ENCODE measurements at regions not wholly inside any gene's neighbourhood (a gene's known extent, or its start where the extent isn't known, plus 50 kb on each side); places are given as distances from the start of the nearest gene placed in this dataset.

DNA sequence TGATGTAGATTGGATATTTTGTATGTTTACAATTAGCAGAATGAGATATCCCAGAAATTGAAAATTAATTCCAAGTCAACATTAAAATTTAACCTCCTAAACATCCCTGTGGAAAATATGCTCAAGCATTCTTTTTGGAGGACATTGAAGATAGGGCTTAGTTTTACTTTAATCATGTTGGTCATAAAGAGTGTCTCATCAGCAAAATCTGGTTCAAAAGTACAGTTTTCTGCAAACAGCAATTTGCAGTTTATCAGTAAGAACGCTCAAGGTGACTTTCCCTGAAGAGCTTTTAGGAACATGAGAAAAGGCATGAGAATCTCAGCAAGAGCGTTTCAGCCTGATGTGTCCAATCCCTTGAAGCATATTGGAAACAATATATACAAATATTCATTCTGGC, 889.8 kb downstream of the CENPC start:
- no peaks in the 10 kb centered on the region for H3K4me1 ChIP-seq (ENCODE audit: insufficient read depth, low read length)
- ChIA-PET POLR2A (no interaction called here), CTCF (no interaction called here)
- H3K4me3 ChIP-seq (ENCODE audit: low read length): no peak overlapping the region
- H3K36me3 Mint-ChIP-seq: no peaks in the 10 kb centered on the region
- no peaks in the 10 kb centered on the region for H3K36me3 ChIP-seq (ENCODE audit: insufficient read depth, low read length)
- H3K27ac ChIP-seq (ENCODE audit: low read depth, low read length): no peak overlapping the region
- no peaks in the 10 kb centered on the region for H3K4me1 Mint-ChIP-seq
- H3K9me3 ChIP-seq (ENCODE audit: low read length): no peaks in the 10 kb centered on the region
- no peak overlapping the region for H3K4me3 Mint-ChIP-seq
- no peak for DNase-seq
- peaks cover 0 to 31% (median 10%) of the 10 kb centered on the region in 5 donors for H3K9me3 Mint-ChIP-seq
- H3K27ac Mint-ChIP-seq: no peak overlapping the region
- no peaks in the 10 kb centered on the region for H3K27me3 Mint-ChIP-seq
- H3K27me3 ChIP-seq (ENCODE audit: insufficient read depth, low read length, poor library complexity, severe bottlenecking): no peaks in the 10 kb centered on the region

DNA sequence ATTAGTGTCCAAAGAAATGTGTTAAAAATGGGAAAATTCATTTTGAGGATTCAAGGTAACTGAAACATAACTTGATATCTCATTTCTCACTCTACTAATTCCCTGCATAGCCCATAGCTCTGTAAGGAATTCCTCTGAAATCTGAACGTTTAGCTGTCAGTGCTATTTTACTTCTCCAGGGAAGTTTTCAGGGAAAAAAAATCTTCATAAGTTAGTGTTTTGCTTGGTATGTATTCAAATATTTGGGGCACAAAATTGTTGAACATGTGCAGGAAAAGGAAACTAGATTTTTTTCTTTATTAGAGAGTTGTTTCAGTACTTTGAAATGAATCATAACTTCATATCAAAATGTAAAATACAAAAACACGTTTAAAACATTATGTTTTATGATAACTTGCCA, 891.4 kb downstream of the CENPC start:
- H3K4me3 ChIP-seq (ENCODE audit: low read length): no peak overlapping the region
- no peak for DNase-seq
- H3K27me3 Mint-ChIP-seq: no peaks in the 10 kb centered on the region
- H3K27ac Mint-ChIP-seq: no peak overlapping the region
- H3K36me3 ChIP-seq (ENCODE audit: insufficient read depth, low read length): no peaks in the 10 kb centered on the region
- H3K36me3 Mint-ChIP-seq: no peaks in the 10 kb centered on the region
- H3K27me3 ChIP-seq (ENCODE audit: insufficient read depth, low read length, poor library complexity, severe bottlenecking): no peaks in the 10 kb centered on the region
- H3K4me1 Mint-ChIP-seq: no peaks in the 10 kb centered on the region
- no peak overlapping the region for H3K4me3 Mint-ChIP-seq
- no peaks in the 10 kb centered on the region for H3K9me3 ChIP-seq (ENCODE audit: low read length)
- peaks cover 0 to 28% (median 10%) of the 10 kb centered on the region in 5 donors for H3K9me3 Mint-ChIP-seq
- ChIA-PET POLR2A (no interaction called here), CTCF (no interaction called here)
- no peak overlapping the region for H3K27ac ChIP-seq (ENCODE audit: low read depth, low read length)
- no peaks in the 10 kb centered on the region for H3K4me1 ChIP-seq (ENCODE audit: insufficient read depth, low read length)

DNA sequence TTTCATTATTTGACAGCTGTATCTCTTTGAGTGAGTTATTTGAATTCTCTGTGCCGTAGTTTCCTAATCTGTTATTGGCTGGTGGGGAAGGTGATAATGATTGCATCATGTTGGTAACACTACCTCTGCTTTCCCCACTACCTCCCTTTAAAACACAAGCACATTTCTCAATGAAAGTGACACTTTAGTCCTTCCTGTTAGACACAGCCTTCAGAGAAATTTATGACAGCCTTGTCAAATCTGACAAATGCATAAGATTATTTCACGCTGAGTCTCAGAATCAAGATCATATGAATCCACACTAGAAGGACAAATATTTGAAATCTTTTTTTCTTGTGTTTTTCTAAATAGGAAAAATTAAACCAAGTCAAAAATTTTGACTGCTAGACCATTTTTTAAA, 896.1 kb downstream of the CENPC start:
- no peaks in the 10 kb centered on the region for H3K36me3 ChIP-seq (ENCODE audit: insufficient read depth, low read length)
- Mint-ChIP-seq H3K4me1 (no peaks in the 10 kb centered on the region), H3K4me3 (no peak overlapping the region), H3K9me3 (peaks cover 0 to 25% (median 2%) of the 10 kb centered on the region in 5 donors), H3K27me3 (no peaks in the 10 kb centered on the region), H3K27ac (no peak overlapping the region), H3K36me3 (no peaks in the 10 kb centered on the region)
- H3K27me3 ChIP-seq (ENCODE audit: insufficient read depth, low read length, poor library complexity, severe bottlenecking): no peaks in the 10 kb centered on the region
- H3K9me3 ChIP-seq (ENCODE audit: low read length): no peaks in the 10 kb centered on the region
- ChIA-PET POLR2A (no interaction called here), CTCF (no interaction called here)
- no peaks in the 10 kb centered on the region for H3K4me1 ChIP-seq (ENCODE audit: insufficient read depth, low read length)
- H3K4me3 ChIP-seq (ENCODE audit: low read length): no peak overlapping the region
- DNase-seq: no peak
- H3K27ac ChIP-seq (ENCODE audit: low read depth, low read length): no peak overlapping the region

DNA sequence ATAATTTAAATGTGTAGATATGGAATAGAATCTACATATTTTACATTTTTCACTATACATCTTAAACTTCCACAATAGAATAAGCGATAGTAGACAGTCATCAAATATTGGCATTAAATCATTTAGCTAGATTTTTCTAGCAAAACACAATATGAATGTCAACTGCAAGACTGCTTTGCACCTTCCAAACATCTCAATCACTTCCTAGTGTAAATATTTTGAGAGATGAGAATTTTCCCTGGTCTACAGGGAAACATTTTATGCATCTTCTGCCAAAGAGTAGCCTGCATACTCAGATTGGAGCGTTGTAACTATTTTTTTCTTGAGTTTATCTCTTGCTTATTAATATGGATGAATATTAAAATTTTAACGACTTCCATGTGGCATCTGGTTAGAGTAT, 897.4 kb downstream of the CENPC start:
- Mint-ChIP-seq H3K36me3 (no peaks in the 10 kb centered on the region), H3K4me3 (no peak overlapping the region)
- CTCF ChIA-PET: no interaction called here

DNA sequence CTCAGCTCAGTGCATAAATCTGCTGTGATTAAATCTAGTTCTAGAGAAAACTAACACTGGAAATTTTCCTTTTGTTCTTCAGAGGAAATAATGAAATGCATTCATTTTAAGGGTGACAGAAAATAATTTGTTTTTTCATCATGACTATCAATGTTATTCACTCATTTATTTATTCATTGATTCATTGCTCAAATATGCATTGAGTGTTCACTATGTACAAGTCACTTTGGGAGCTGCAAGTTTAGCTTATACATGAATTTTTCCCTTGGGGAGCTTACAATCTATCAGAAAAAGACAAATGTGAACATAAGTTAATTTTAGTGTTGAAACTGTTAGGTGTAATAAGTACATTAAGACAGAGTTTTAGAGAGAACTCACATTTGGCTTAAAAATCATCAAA, 897.8 kb downstream of the CENPC start:
- ChIA-PET POLR2A (no interaction called here), CTCF (no interaction called here)
- H3K9me3 ChIP-seq (ENCODE audit: low read length): no peaks in the 10 kb centered on the region
- H3K27me3 ChIP-seq (ENCODE audit: insufficient read depth, low read length, poor library complexity, severe bottlenecking): no peaks in the 10 kb centered on the region
- no peak overlapping the region for H3K27ac ChIP-seq (ENCODE audit: low read depth, low read length)
- no peak overlapping the region for H3K4me3 Mint-ChIP-seq
- no peak overlapping the region for H3K4me3 ChIP-seq (ENCODE audit: low read length)
- no peaks in the 10 kb centered on the region for H3K4me1 Mint-ChIP-seq
- no peaks in the 10 kb centered on the region for H3K36me3 ChIP-seq (ENCODE audit: insufficient read depth, low read length)
- H3K27me3 Mint-ChIP-seq: no peaks in the 10 kb centered on the region
- H3K4me1 ChIP-seq (ENCODE audit: insufficient read depth, low read length): no peaks in the 10 kb centered on the region
- H3K27ac Mint-ChIP-seq: no peak overlapping the region
- no peak for DNase-seq
- peaks cover 1 to 29% (median 3%) of the 10 kb centered on the region in 5 donors for H3K9me3 Mint-ChIP-seq
- no peaks in the 10 kb centered on the region for H3K36me3 Mint-ChIP-seq

More for the DNA sequence above, 897.4 kb downstream of the CENPC start:
- H3K27ac ChIP-seq (ENCODE audit: low read depth, low read length): no peak overlapping the region
- H3K9me3 ChIP-seq (ENCODE audit: low read length): no peaks in the 10 kb centered on the region
- Mint-ChIP-seq H3K4me1 (no peaks in the 10 kb centered on the region), H3K9me3 (peaks cover 0 to 29% (median 2%) of the 10 kb centered on the region in 5 donors), H3K27me3 (no peaks in the 10 kb centered on the region), H3K27ac (no peak overlapping the region)
- no peak overlapping the region for H3K4me3 ChIP-seq (ENCODE audit: low read length)
- H3K27me3 ChIP-seq (ENCODE audit: insufficient read depth, low read length, poor library complexity, severe bottlenecking): no peaks in the 10 kb centered on the region
- POLR2A ChIA-PET: no interaction called here
- H3K4me1 ChIP-seq (ENCODE audit: insufficient read depth, low read length): no peaks in the 10 kb centered on the region
- no peak for DNase-seq
- H3K36me3 ChIP-seq (ENCODE audit: insufficient read depth, low read length): no peaks in the 10 kb centered on the region

DNA sequence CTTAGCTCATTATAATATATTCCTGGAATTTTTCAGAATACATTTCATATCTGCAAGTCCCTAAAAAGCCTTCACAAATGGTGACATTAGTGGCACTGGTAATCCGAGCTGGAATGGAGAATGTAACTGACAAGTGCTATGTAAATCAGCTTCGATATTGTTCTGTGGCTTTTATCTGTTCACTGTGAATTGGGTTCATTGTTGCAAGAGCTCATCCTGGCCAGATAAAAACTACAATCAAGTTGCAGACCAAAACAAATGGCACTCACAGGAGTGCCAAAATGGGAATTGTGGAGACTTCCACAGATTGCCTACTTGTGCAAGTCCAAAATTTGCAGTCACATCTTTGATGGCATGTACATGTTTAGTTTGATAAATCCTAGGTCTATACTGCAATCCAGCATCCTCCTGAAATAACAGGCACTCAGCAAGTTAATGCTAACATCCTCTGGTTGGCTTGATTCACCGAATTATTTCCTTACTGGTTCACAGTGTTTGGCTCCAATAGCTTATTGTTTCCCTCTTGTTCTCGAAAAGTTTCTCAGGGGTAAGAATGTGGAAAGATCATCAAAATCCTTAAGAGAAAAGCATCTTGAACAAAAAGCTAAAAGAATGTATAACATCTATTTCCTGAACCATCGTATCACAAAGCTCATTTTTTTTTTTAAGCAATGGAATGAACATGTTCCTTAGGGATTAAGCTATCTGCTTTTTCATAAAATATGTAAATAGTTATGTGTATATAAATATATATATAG, 904.9 kb downstream of the CENPC start:
- ChIA-PET POLR2A (no interaction called here), CTCF (interaction anchor here (1.0 kb wide), 1 partner anchor 16 kb away, joined by 3 read pairs; no protein-coding TSS in a partner anchor)
- no peak overlapping the region for H3K4me3 Mint-ChIP-seq
- H3K4me1 Mint-ChIP-seq: no peaks in the 10 kb centered on the region
- no peaks in the 10 kb centered on the region for H3K36me3 ChIP-seq (ENCODE audit: insufficient read depth, low read length)
- no peak overlapping the region for H3K4me3 ChIP-seq (ENCODE audit: low read length)
- no peaks in the 10 kb centered on the region for H3K27me3 ChIP-seq (ENCODE audit: insufficient read depth, low read length, poor library complexity, severe bottlenecking)
- H3K27ac Mint-ChIP-seq: no peak overlapping the region
- H3K27me3 Mint-ChIP-seq: no peaks in the 10 kb centered on the region
- no peak for DNase-seq
- no peaks in the 10 kb centered on the region for H3K9me3 ChIP-seq (ENCODE audit: low read length)
- H3K9me3 Mint-ChIP-seq: peaks cover 0 to 18% (median 3%) of the 10 kb centered on the region in 5 donors
- no peaks in the 10 kb centered on the region for H3K36me3 Mint-ChIP-seq
- H3K4me1 ChIP-seq (ENCODE audit: insufficient read depth, low read length): no peaks in the 10 kb centered on the region
- no peak overlapping the region for H3K27ac ChIP-seq (ENCODE audit: low read depth, low read length)

DNA sequence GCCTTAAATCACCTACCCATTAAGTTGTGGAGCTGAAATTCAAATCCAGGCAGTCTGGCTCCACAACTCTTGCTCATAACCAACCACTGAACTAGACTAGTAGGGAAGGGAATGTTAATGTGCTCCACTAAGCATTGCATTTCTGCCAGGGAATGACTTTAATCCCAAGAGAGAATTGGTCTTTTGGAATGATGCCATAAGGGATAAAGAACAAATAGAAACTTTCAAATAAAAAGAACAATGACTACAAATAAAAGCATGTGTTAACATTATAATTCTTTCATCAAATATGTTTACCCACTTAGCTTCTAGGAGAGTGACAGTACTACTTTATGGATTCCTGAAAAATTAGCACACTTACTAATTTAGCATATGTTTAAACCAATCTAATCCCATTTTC, 905.9 kb downstream of the CENPC start:
- Mint-ChIP-seq H3K4me3 (no peak overlapping the region), H3K27me3 (no peaks in the 10 kb centered on the region)
- POLR2A ChIA-PET: no interaction called here

DNA sequence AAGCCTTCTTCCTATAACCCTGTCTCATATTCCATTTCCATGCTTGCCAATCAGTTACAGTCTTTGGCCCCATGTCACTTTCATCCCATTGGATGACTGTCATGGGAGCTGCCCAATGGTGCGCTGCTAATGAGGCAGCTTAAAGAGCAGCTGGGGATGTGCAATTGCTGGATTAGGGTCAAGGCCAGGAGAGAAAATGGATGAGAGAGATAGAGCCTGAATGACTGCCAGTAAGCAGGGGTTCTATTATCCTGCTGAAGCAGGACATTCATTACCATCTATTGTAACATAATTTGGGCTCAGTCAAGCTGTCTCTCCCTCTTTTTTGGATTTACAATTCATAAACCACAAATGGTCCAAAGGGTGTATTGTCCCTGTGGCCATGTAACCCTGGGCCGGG, 909.0 kb downstream of the CENPC start:
- ChIA-PET POLR2A (no interaction called here), CTCF (no interaction called here)
- H3K9me3 ChIP-seq (ENCODE audit: low read length): no peaks in the 10 kb centered on the region
- no peaks in the 10 kb centered on the region for H3K27me3 ChIP-seq (ENCODE audit: insufficient read depth, low read length, poor library complexity, severe bottlenecking)
- H3K4me1 ChIP-seq (ENCODE audit: insufficient read depth, low read length): no peaks in the 10 kb centered on the region
- no peaks in the 10 kb centered on the region for H3K36me3 Mint-ChIP-seq
- H3K36me3 ChIP-seq (ENCODE audit: insufficient read depth, low read length): no peaks in the 10 kb centered on the region
- H3K27me3 Mint-ChIP-seq: no peaks in the 10 kb centered on the region
- H3K9me3 Mint-ChIP-seq: peaks cover 0 to 13% (median 0%) of the 10 kb centered on the region in 5 donors
- H3K27ac ChIP-seq (ENCODE audit: low read depth, low read length): no peak overlapping the region
- H3K4me3 Mint-ChIP-seq: no peak overlapping the region
- DNase-seq: no peak
- no peak overlapping the region for H3K4me3 ChIP-seq (ENCODE audit: low read length)
- H3K4me1 Mint-ChIP-seq: no peaks in the 10 kb centered on the region
- H3K27ac Mint-ChIP-seq: no peak overlapping the region

More for the DNA sequence above, 905.9 kb downstream of the CENPC start:
- H3K27me3 ChIP-seq (ENCODE audit: insufficient read depth, low read length, poor library complexity, severe bottlenecking): no peaks in the 10 kb centered on the region
- H3K36me3 ChIP-seq (ENCODE audit: insufficient read depth, low read length): no peaks in the 10 kb centered on the region
- no peaks in the 10 kb centered on the region for H3K36me3 Mint-ChIP-seq
- no peak overlapping the region for H3K27ac ChIP-seq (ENCODE audit: low read depth, low read length)
- no peak for DNase-seq
- H3K4me1 Mint-ChIP-seq: no peaks in the 10 kb centered on the region
- no peak overlapping the region for H3K4me3 ChIP-seq (ENCODE audit: low read length)
- H3K4me1 ChIP-seq (ENCODE audit: insufficient read depth, low read length): no peaks in the 10 kb centered on the region
- H3K27ac Mint-ChIP-seq: no peak overlapping the region
- CTCF ChIA-PET: interaction anchor here (1.0 kb wide), 1 partner anchor 17 kb away, joined by 3 read pairs; no protein-coding TSS in a partner anchor
- H3K9me3 ChIP-seq (ENCODE audit: low read length): no peaks in the 10 kb centered on the region
- H3K9me3 Mint-ChIP-seq: peaks cover 0 to 14% (median 3%) of the 10 kb centered on the region in 5 donors

Data from CD8-positive, alpha-beta memory T cell (primary cell).